HCT116 (cell line): ENCODE measurements at regions not wholly inside any gene's neighbourhood (a gene's known extent, or its start where the extent isn't known, plus 50 kb on each side); places are given as distances from the start of the nearest gene placed in this dataset.

ENCODE experiments used
- ATAC-seq: fragments of 200-7000 bp; cut with Tn5 transposase; 2 replicates; pipeline ENCODE4 v1.9.1; 2020; ENCODE audit warnings: mild to moderate bottlenecking, moderate library complexity
- BruUV-seq: library from RNA; stranded (reverse); fragments of 400-500 nt; replicated peaks from 2 replicates; lab custom pipeline; 2021; lab: Mats Ljungman, UMichigan
- CTCF ChIA-PET: fragments of 300-600 bp; sonication (Branson Sonifier 250); formaldehyde crosslinking; loops from one replicate; lab custom pipeline; 2021; ENCODE audit warnings: antibody characterized with exemption; lab: Charles Lee
- POLR2A ChIA-PET: fragments of 300-600, 350-600 bp; sonication (Branson Sonifier 250); formaldehyde crosslinking; loops from one replicate; lab custom pipeline; 2021; ENCODE audit warnings: antibody characterized with exemption; lab: Charles Lee
- RAD21 ChIA-PET, 2 experiments: fragments of 300-600 bp; sonication (Branson Sonifier 250); formaldehyde crosslinking; loops; one replicate each; lab custom pipeline; 2023; ENCODE audit warnings: low total read pairs in 2 of 2; ENCODE audit not compliant: uncharacterized antibody in 2 of 2, unreplicated experiment in 2 of 2, low non-redundant PET in 1 of 2; lab: Charles Lee
- DNase-seq: peaks from one replicate; pipeline ENCODE4 v3.0.0-alpha.2; 2010; ENCODE audit warnings: low read depth, low spot score
- H2AFZ ChIP-seq: fragments of 200-600 bp; shearing (Covaris generic), sonication (generic); 2 replicates; pipeline ENCODE4 v1.6.1; 2017; ENCODE audit warnings: low read depth, mixed run types, mixed read lengths, antibody characterized with exemption, low read length; ENCODE audit not compliant: poor library complexity, severe bottlenecking
- H3K27ac ChIP-seq: 2 replicates; pipeline ENCODE4 v1.5.1; 2012; ENCODE audit warnings: low read depth, low read length
- H3K27me3 ChIP-seq: fragments of 200-600 bp; sonication (generic); 2 replicates; pipeline ENCODE4 v1.6.1; 2016; ENCODE audit warnings: mixed run types, low read length, mixed read lengths; ENCODE audit not compliant: insufficient read depth
- H3K36me3 ChIP-seq, 2 experiments: fragments of 200-500 bp in 1 of 2; fragments of 200-600 bp in 1 of 2; sonication (Bioruptor generic) in 1 of 2; sonication (generic) in 1 of 2; 2 replicates each; pipeline versions ENCODE4 v1.5.1 to v1.6.1; 2014 to 2016; ENCODE audit warnings: low read length in 2 of 2, inconsistent platforms in 1 of 2, mixed read lengths in 1 of 2, mixed run types in 1 of 2; ENCODE audit not compliant: insufficient read depth in 2 of 2, control insufficient read depth in 1 of 2
- H3K4me1 ChIP-seq, 2 experiments: fragments of 200-600 bp in 1 of 2; sonication (generic) in 1 of 2; 2 replicates each; pipeline versions ENCODE4 v1.5.1 to v1.6.1; 2012 to 2017; ENCODE audit warnings: low read length in 2 of 2, inconsistent platforms in 1 of 2, mild to moderate bottlenecking in 1 of 2, mixed read lengths in 1 of 2, mixed run types in 1 of 2, moderate library complexity in 1 of 2; ENCODE audit not compliant: insufficient read depth in 2 of 2, control insufficient read depth in 1 of 2
- H3K4me2 ChIP-seq: fragments of 200-600 bp; sonication (generic); 2 replicates; pipeline ENCODE4 v1.6.1; 2017; ENCODE audit warnings: mixed run types, low read length, mixed read lengths
- H3K4me3 ChIP-seq, 2 experiments: fragments of 200-600 bp in 1 of 2; sonication (generic) in 1 of 2; replicated peaks in 1 of 2; 2 replicates each; pipeline ENCODE4 v1.5.1; 2011 to 2016; ENCODE audit warnings: low read length in 2 of 2, control low read depth in 1 of 2, low read depth in 1 of 2, mild to moderate bottlenecking in 1 of 2, mixed read lengths in 1 of 2, mixed run types in 1 of 2
- H3K79me2 ChIP-seq: fragments of 200-600 bp; sonication (generic); 2 replicates; pipeline ENCODE4 v1.6.1; 2017; ENCODE audit warnings: mild to moderate bottlenecking, mixed run types, low read length, moderate library complexity, mixed read lengths; ENCODE audit not compliant: insufficient read depth
- H3K9ac ChIP-seq: fragments of 200-600 bp; sonication (generic); 2 replicates; pipeline ENCODE4 v1.6.1; 2016; ENCODE audit warnings: low read length, mixed read lengths
- H3K9me2 ChIP-seq: fragments of 200-600 bp; sonication (generic), shearing (Covaris generic); 2 replicates; pipeline ENCODE4 v1.6.1; 2017; ENCODE audit warnings: mixed run types, mild to moderate bottlenecking, moderate library complexity; ENCODE audit not compliant: insufficient read depth
- H3K9me3 ChIP-seq, 2 experiments: fragments of 200-500 bp in 1 of 2; fragments of 200-600 bp in 1 of 2; sonication (Bioruptor generic) in 1 of 2; sonication (generic) in 1 of 2; 2 replicates each; pipeline ENCODE4 v1.6.1; 2014 to 2017; ENCODE audit warnings: low read length in 2 of 2, mixed read lengths in 2 of 2, inconsistent platforms in 1 of 2, low read depth in 1 of 2, mild to moderate bottlenecking in 1 of 2, mixed run types in 1 of 2, moderate library complexity in 1 of 2; ENCODE audit not compliant: control insufficient read depth in 1 of 2, insufficient read depth in 1 of 2
- H4K20me1 ChIP-seq: fragments of 200-600 bp; sonication (generic), shearing (Covaris generic); 2 replicates; pipeline ENCODE4 v1.6.1; 2017; ENCODE audit warnings: mixed run types, mild to moderate bottlenecking, moderate library complexity; ENCODE audit not compliant: insufficient read depth
- EZH2phosphoT487 ChIP-seq: fragments of 200-600 bp; IDR thresholded peaks from 2 replicates; pipeline ENCODE4 v1.6.1; 2018; ENCODE audit warnings: antibody characterized with exemption, borderline replicate concordance
- FOSL1 ChIP-seq: IDR thresholded peaks from 2 replicates; pipeline ENCODE4 v1.6.1; 2012; ENCODE audit warnings: low read depth
- POLR2A ChIP-seq: IDR thresholded peaks from 2 replicates; pipeline ENCODE4 v1.7.0; 2011; ENCODE audit warnings: borderline replicate concordance; ENCODE audit not compliant: insufficient read depth, insufficient read length; ENCODE audit errors: extremely low read depth
- RAD21 ChIP-seq: IDR thresholded peaks from 2 replicates; pipeline ENCODE4 v1.6.1; 2012; ENCODE audit warnings: low read depth, mild to moderate bottlenecking
- SIN3A ChIP-seq: IDR thresholded peaks from 2 replicates; pipeline ENCODE4 v1.6.1; 2012; ENCODE audit warnings: low read depth
- SP1 ChIP-seq: IDR thresholded peaks from 2 replicates; pipeline ENCODE4 v1.6.1; 2012; ENCODE audit warnings: low read depth
- SRF ChIP-seq: IDR thresholded peaks from 2 replicates; pipeline ENCODE4 v1.6.1; 2012; ENCODE audit warnings: low read depth
- YY1 ChIP-seq: IDR thresholded peaks from 2 replicates; pipeline ENCODE4 v1.6.1; 2011; ENCODE audit warnings: low read length, low read depth, moderate library complexity, mild to moderate bottlenecking; ENCODE audit not compliant: insufficient replicate concordance; ENCODE audit errors: extremely low read depth
- ZFX ChIP-seq: fragments of 450-650 bp; IDR thresholded peaks from 2 replicates; pipeline ENCODE4 v1.6.1; 2017
- intact Hi-C: fragments of 100-400 bp; cut with micrococcal nuclease; formaldehyde crosslinking; loops from 2 replicates; pipeline ENCODE4 v1.10.0; 2022
- TF ChIP-seq, protein P1 (sequence below): IDR thresholded peaks from 2 replicates; pipeline ENCODE4 v1.6.1; 2012
- TF ChIP-seq, protein P2 (sequence below), 3 experiments: fragments of 200-600 bp in 1 of 3; sonication (generic) in 1 of 3; IDR thresholded peaks in 2 of 3; conservative IDR thresholded peaks in 1 of 3; 2 replicates each; pipeline ENCODE4 v1.5.1; 2012 to 2017; ENCODE audit warnings: low read depth in 2 of 3, low read length in 2 of 3, antibody characterized with exemption in 1 of 3, borderline replicate concordance in 1 of 3, control low read depth in 1 of 3, mild to moderate bottlenecking in 1 of 3, mixed read lengths in 1 of 3, mixed run types in 1 of 3, moderate library complexity in 1 of 3; ENCODE audit not compliant: insufficient read depth in 1 of 3
- TF ChIP-seq, protein P3 (sequence below): IDR thresholded peaks from 2 replicates; pipeline ENCODE4 v1.6.1; 2012; ENCODE audit warnings: low read depth
- TF ChIP-seq, protein P4 (sequence below): IDR thresholded peaks from 2 replicates; pipeline ENCODE4 v1.6.1; 2012

DNA sequence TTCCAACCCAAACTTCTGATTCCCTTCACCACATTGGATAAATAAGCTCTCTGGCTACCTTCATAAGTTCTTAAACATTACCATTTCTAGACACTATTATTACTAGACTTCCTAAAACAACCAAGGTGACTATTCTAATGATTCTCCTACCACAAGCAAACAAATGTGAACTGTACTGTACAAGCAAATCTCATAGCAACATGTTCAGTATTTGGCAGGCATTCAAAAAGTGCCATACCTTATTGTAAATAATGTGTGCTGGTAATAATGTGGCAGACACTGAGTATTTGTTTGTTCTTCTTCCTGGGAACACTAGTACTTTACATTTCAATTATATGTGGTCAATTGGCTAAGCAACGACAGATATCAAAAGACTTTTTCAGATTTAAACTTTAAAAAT is 986.0 kb upstream of the SPRY2 start:
- no peaks in the 10 kb centered on the region for H3K27me3 ChIP-seq
- CTCF ChIA-PET = no interaction called here
- H3K9me2 ChIP-seq = no peaks in the 10 kb centered on the region
- TF ChIP-seq SP1 (no peak), FOSL1 (no peak), RAD21 (no peak)
- TF ChIP-seq, protein P1, sequence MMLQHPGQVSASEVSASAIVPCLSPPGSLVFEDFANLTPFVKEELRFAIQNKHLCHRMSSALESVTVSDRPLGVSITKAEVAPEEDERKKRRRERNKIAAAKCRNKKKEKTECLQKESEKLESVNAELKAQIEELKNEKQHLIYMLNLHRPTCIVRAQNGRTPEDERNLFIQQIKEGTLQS = no peak
- TF ChIP-seq, all 23 proteins: peak for 0
- Histone ChIP-seq H3K4me1 (no peaks in the 10 kb centered on the region), H2AFZ (no peak overlapping the region), H3K9ac (no peak overlapping the region), H3K27ac (no peak overlapping the region), H3K36me3 (no peaks in the 10 kb centered on the region), H3K4me3 (no peak overlapping the region), H4K20me1 (no peaks in the 10 kb centered on the region), H3K4me2 (no peak overlapping the region), H3K79me2 (no peaks in the 10 kb centered on the region), H3K9me3 (peaks cover 0 to 4% of the 10 kb centered on the region in 2 experiments; a peak in 2 of 4 replicates)
- POLR2A ChIA-PET = no interaction called here
- ATAC-seq (no peak), DNase-seq (no peak)
- intact Hi-C loops = no loop called here
- RAD21 ChIA-PET = no interaction called here
- BruUV-seq = no TSS peak

DNA sequence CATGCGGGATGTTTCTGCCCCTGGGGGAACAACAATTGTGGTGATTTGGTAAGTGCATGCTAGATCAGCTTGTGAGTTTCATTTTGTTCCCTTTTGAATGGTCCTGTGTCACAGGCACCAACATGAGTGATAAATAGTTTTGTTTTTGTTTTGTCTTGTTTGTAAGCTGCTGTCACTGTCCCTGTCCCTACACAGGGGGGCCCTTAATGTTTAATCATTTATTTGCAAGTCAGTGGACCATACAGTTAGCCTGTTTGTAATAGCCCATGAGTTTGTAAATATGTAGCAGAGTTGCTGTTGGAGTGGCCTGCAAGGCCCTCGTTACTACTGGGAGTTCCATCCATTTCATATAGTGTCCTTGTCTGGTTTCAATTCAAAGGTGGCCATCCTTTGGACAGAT is 979.6 kb upstream of the SPRY2 start:
- Histone ChIP-seq H3K4me1 (no peaks in the 10 kb centered on the region), H3K36me3 (no peaks in the 10 kb centered on the region), H3K27me3 (no peaks in the 10 kb centered on the region), H2AFZ (no peak overlapping the region), H3K9me3 (no peaks in the 10 kb centered on the region; a peak in 2 of 4 replicates), H3K27ac (no peak overlapping the region), H3K9ac (no peak overlapping the region), H3K79me2 (no peaks in the 10 kb centered on the region), H3K9me2 (no peaks in the 10 kb centered on the region), H3K4me2 (no peak overlapping the region), H4K20me1 (no peaks in the 10 kb centered on the region), H3K4me3 (no peak overlapping the region)
- DNase-seq (no peak), ATAC-seq (no peak)
- TF ChIP-seq ZFX (no peak), EZH2phosphoT487 (no peak), SIN3A (no peak), YY1 (no peak), RAD21 (no peak), POLR2A (no peak), SP1 (no peak), SRF (no peak)
- TF ChIP-seq, protein P2, sequence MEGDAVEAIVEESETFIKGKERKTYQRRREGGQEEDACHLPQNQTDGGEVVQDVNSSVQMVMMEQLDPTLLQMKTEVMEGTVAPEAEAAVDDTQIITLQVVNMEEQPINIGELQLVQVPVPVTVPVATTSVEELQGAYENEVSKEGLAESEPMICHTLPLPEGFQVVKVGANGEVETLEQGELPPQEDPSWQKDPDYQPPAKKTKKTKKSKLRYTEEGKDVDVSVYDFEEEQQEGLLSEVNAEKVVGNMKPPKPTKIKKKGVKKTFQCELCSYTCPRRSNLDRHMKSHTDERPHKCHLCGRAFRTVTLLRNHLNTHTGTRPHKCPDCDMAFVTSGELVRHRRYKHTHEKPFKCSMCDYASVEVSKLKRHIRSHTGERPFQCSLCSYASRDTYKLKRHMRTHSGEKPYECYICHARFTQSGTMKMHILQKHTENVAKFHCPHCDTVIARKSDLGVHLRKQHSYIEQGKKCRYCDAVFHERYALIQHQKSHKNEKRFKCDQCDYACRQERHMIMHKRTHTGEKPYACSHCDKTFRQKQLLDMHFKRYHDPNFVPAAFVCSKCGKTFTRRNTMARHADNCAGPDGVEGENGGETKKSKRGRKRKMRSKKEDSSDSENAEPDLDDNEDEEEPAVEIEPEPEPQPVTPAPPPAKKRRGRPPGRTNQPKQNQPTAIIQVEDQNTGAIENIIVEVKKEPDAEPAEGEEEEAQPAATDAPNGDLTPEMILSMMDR (IDR thresholded peaks at IDR 0.05 in 2 of 3, conservative IDR thresholded peaks at IDR 0.05 in 1 of 3; ENCODE audit: borderline replicate concordance in 1 of 3, insufficient read depth in 1 of 3, low read depth in 2 of 3, low read length in 2 of 3) = no peak
- TF ChIP-seq, protein P3, sequence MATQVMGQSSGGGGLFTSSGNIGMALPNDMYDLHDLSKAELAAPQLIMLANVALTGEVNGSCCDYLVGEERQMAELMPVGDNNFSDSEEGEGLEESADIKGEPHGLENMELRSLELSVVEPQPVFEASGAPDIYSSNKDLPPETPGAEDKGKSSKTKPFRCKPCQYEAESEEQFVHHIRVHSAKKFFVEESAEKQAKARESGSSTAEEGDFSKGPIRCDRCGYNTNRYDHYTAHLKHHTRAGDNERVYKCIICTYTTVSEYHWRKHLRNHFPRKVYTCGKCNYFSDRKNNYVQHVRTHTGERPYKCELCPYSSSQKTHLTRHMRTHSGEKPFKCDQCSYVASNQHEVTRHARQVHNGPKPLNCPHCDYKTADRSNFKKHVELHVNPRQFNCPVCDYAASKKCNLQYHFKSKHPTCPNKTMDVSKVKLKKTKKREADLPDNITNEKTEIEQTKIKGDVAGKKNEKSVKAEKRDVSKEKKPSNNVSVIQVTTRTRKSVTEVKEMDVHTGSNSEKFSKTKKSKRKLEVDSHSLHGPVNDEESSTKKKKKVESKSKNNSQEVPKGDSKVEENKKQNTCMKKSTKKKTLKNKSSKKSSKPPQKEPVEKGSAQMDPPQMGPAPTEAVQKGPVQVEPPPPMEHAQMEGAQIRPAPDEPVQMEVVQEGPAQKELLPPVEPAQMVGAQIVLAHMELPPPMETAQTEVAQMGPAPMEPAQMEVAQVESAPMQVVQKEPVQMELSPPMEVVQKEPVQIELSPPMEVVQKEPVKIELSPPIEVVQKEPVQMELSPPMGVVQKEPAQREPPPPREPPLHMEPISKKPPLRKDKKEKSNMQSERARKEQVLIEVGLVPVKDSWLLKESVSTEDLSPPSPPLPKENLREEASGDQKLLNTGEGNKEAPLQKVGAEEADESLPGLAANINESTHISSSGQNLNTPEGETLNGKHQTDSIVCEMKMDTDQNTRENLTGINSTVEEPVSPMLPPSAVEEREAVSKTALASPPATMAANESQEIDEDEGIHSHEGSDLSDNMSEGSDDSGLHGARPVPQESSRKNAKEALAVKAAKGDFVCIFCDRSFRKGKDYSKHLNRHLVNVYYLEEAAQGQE = no peak
- TF ChIP-seq, protein P4, sequence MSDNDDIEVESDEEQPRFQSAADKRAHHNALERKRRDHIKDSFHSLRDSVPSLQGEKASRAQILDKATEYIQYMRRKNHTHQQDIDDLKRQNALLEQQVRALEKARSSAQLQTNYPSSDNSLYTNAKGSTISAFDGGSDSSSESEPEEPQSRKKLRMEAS = no peak
- BruUV-seq = no TSS peak
- ChIA-PET CTCF (no interaction called here), POLR2A (no interaction called here), RAD21 (no interaction called here)
- intact Hi-C loops = no loop called here
